Stimulated activated naive CD8-positive, alpha-beta T cell treated with anti-CD3 and anti-CD28 coated beads, Interleukin-15, Interleukin-2, amounts not matched to agents 100 U/mL and 50 U/mL, for 24 hours (primary cell): ENCODE measurements at regions not wholly inside any gene's neighbourhood (a gene's known extent, or its start where the extent isn't known, plus 50 kb on each side); places are given as distances from the start of the nearest gene placed in this dataset.
"Not testable (repeated sequence)": the region's sequence is repeated elsewhere in the genome, so short reads cannot be mapped to it uniquely, and the experiment has no call there.

Experiments used
- ATAC-seq: fragments of 150-1000 bp; cut with Tn5 transposase; one replicate; pipeline ENCODE4 v1.10.0; 2021
- DNase-seq: peaks from one replicate; pipeline ENCODE4 v3.0.0; 2021

DNA sequence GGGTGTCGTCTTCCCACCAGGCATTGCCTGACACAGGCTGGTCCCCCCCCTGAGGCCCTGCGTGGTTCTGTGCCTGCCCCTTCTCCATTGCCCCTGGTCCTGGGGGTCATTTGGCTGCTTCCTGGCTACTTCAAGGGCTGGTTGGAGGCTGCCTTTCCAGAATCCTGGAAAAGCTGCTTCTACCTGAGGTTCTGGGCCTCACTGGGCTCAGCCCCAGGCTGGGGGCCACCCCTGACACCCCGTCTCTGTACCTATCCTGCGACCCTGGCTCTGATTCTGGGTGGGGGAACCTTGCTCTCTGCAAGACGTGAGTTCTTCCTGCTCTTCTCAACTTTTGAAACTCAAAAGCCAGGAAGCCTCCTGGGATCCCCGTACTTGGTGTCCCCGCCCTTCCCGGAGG, 149.3 kb upstream of the PTPN1 start:
- DNase-seq (no peak), ATAC-seq (no peak)

DNA sequence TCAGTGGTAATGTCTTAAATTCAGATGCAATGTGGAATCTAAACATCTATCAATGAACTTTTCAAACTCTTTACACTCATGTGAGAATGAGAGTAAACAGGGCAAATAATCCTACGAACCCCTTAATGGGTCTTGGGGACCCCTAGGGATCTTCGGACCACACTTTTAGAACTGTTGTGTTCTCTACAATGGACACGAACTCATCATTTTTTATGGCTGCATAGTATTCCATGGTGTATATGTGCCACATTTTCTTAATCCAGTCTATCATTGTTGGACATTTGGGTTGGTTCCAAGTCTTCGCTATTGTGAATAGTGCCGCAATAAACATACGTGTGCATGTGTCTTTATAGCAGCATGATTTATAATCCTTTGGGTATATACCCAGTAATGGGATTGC, 148.0 kb upstream of the PTPN1 start:
- not testable (repeated sequence) for DNase-seq, ATAC-seq

DNA sequence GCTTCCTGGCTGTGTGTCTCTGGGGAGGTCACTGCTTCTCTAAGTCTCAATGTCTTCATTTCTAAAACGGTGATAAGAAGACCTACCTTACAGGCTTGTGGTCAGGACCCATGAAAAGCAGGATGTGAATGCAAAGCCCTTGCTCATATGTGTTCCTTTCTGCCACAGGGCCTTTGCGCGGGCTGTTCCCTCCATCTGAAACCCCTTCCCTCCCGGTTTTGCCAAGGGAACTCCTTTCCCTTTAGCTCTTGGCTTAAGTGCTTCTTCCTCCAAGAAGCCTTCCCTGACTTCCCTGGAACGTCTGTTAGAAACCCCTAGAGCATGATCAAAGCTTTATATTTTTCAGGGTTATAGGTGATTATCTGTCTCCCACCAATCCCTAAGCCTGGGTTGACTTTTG, 147.2 kb upstream of the PTPN1 start:
- DNase-seq = no peak

DNA sequence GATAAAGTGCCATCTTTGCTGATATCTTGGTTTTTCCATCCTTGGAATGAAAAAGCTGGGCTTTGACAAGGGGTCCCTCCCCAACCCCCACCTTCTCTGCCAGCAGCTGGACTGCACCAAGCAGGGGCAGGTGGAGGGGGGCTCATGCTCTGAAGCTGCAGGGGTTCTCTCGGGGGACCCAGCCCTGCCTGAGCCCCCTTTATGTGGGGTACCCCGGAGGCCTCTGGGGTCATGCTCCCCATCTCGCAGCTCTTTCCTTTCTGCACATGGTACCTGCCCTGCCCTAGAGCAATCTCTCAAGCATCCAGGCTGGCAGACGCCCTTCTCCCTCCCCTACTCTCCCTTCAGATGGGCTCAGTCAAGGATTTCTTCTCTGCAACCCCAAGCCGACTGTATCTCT, 146.7 kb upstream of the PTPN1 start:
- ATAC-seq = no peak
- DNase-seq = no peak

More for the DNA sequence above, 147.2 kb upstream of the PTPN1 start:
- no peak for ATAC-seq

DNA sequence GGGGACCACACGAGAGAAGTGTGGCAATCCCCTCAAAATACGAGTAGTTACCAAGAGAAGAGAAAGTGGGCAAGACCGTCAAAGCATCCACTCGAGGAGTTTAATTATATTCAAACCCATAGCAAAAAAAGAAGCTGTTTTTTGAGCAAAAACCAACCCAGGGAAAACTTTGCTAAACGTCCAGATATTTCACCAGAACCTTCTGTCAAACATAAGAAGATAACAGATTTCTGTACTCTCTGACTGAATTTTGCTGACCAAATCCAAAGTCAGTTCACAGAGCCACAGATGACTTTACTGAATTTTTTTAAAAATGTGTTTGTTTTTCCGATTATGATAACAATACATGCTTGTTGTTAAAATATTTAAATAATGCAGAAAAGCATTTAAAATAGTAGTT, 145.6 kb upstream of the PTPN1 start:
- DNase-seq (no peak), ATAC-seq (no peak)

DNA sequence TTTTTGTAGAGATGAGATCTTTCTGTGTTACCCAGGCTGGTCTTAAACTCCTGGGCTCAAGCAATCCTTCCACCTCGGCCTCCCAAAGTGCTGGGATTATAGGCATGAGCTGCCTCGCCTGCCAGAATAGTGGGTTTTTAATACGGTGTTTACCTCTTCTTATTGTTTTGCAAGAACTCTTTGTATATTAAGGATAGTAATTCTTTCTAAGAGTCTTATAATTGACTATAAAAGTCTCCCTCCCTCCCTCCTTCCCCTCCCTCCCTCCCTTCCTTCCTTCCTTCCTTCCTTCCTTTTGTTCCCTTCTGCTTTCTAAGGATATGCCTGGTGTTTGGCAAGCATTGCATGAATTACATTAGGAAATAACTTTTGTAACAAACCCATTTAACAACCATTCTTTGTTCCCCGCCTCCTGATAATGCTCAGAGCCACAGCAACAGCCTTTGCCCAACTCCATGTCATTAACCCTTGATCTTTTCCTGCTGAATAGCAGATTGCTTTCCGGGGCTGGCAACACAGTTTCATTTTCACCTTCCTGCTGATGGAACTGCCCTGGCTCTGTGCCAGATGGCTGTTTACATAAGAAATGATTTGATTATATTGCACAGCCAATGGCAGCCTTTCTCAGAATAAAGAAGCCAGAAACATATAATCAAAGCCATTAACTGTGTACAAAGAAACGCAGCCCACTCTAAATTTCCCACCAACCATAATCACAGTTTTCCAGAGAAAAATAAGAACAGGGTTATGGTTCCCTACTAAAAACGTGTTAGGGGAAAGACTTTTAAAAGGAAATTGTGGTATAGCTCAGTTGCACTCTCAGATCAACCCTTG, 143.7 kb upstream of the PTPN1 start:
- DNase-seq (no peak), ATAC-seq (no peak)

DNA sequence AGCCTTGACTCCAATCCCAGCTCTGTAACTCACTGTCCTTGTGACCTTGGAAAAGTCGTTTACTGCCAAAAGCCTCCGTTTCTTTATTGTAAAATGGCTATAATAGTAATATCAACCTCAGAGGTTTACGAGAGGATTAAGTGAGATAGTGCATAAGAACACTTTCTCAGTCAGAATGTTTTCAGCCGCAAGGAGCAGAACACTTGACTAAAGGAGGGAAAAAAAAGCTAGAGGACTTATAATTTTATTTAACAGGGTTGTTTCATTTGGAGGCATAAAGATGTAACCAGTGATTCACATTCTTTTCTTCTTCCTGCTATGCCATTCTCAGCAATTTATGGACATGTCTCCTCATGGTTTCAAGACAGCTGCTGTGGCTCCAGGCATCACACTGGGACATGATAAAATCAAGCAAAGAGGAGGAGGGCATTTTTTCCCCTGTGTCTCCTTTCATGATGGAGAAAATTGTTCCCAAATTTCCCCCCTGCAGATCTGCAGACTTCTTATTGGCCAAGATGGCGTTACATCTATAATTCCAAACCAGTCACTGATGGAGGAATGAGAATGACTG, 143.0 kb upstream of the PTPN1 start:
- ATAC-seq = no peak

DNA sequence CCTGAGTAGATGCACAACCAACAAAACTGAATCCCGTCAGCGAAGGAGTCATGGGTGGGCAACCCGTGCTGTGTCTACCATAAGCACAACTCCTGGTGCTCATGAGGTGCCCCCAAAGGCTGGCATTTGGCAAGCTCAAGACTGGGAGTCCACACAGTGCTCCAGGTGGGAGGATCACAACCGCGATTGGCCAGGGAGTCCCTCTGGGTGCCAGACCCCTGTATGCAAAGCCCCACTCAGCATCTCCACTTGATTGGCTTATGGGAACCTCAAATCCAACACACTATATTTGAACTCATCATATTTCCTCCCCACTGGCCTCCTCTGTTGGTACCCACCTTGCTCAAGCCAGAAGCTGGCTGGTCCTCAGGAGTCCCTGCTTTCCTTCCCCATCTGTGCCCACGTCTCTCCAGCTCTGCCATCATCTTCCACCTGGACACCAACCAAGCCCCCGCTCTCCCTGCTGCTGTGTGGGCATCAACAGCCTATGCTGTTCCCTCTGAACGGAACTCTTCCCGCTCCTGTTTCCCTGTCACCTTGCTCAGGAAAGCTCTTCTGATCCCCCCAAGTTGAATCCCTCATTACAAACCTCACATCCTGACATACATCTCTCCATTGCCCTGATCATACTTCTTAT, 142.3 kb upstream of the PTPN1 start:
- ATAC-seq = no peak
- DNase-seq = no peak

More for the DNA sequence above, 143.0 kb upstream of the PTPN1 start:
- no peak for DNase-seq

DNA sequence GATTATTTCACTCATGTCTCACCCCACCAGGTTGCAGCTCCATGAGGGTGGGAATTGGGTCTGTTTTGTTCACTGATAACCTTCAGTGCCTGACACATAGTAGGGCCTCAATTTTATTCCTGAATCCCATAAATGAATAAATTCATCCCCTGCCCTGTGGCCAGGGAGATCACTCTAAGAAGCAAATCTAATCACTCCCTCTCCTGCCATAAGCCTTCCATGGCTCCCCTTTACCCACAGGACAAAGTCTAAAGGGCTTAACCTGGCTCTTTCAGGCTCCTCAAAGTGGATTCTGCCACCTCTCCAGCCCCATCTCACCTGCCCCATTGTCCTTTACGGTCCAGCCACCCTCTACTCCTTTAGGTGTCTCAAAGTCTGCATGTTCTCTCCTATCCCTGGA, 141.8 kb upstream of the PTPN1 start:
- ATAC-seq = no peak
- DNase-seq = no peak

DNA sequence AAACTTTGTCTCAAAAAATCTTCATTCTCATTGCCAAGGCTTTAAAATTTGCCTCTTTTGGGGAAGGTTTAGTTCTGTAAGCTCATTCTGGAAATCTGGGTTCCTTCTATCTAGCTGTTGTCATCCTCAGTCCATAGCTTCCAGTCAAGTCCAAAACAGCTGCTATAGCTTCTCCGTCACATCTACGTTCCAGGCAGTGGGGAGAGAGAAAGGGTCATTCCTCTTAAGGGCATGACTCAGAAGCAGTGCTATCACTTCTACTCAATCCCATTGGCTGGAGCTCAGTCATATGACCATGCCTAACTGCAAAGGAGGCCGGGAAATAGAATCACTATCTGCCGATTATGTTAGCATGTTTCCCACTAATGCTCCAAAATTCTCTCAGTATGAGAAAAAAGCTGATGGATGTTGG, 141.4 kb upstream of the PTPN1 start:
- DNase-seq (no peak), ATAC-seq (no peak)

DNA sequence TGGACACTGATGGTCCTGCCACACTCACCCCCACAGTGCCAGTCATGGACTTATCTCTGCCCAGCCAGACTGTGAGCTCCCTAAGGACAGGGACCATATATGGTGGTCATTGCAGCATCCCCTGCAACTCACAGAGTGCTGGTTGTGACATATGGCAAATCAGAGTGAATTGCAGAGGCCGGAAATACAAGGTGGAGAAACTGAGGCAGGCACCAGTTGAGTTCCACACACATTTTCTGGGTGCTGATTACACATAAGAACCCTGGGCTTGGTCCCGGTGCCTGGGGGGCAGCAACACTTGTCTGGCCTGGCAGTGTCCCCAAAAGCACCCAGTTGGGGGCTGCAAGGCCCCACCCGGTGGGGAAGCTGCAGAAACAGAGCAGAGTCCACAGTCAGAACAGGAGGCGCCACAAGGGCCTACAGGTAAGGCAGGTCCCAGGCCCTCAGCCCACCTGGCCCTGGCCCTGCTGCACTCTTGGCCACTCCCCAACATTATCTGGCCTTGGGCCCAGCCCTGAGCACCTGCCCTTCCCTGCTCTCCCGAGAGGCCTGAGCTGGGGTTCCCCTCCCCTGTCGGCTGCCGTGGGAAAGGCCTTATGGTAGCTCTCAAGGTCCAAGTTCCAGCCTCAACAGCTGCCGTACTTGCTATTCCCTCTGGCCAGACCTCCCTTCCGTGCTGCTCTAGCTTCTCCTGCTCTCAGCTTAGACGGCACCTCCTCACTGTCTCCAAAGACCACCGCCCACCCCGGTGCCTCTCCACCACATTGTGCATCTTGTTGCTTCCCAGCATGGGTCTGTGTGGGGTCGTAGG, 140.8 kb upstream of the PTPN1 start:
- no peak for ATAC-seq
- no peak for DNase-seq

DNA sequence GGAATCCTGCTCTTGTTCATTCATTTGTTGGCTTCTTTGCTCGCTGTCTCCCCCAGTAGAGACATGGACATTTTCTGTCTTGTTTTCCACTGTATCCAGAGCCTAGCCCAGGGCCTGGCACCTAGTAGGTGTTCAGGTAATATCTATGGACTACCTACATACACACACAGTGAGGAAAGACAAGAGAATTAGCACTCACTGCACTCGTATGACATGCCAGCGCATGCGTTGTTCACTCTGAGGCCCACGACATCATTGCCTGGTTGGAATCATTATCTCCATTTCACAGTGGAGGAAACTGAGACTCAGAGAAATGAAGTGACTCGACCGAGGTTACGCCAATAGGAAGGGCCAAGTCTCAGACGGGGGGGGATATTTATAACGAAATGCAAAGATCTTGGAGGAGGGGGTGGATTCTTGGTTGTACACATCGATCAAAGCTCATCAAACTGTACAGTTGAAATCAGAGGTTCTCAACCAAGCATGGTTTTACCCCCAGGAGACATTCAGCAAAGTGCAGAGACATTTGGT, 140.1 kb upstream of the PTPN1 start:
- ATAC-seq (no peak), DNase-seq (no peak)

DNA sequence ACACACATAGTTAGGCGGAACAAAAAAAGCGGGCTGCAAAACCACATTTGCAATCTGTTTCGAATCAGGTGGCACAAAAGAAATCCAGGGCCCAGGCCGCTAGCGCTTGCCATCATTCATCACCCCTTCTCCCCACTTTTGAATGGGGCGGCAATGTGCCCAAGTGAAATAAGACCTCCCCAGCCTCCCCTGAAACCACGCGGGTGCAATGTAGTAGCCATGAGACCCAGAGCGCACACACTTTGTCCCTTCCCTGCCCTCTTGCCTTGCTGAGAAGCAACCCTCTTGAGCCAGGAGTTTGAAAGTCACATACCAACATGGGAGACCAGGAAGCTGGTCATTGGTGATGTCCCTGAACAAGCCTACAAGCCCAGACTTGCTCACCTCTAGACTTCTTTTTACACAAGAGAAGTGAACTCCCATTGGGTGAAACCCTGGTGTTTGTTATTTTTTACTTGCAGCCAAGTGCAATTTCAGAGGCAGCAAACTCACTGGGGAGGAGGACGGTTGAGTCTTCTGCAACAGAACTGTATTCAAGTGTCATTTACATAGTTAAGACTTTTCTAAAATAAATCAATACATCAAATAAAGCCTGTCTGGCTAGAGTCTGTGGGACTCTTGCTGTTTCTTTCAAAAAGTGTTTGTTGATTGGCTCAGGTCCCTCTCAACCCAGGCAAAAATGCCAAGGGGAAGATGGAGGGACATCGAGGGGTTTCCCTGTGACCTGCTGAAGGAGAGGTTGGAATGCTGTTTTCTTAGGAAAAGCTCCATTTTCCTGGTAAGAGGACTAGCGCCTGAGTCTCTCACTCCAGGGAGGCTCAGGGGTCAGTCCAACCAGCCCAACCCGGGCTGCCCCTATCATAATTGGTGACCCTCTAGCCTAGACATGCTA, 138.1 kb upstream of the PTPN1 start:
- DNase-seq = no peak
- no peak for ATAC-seq

DNA sequence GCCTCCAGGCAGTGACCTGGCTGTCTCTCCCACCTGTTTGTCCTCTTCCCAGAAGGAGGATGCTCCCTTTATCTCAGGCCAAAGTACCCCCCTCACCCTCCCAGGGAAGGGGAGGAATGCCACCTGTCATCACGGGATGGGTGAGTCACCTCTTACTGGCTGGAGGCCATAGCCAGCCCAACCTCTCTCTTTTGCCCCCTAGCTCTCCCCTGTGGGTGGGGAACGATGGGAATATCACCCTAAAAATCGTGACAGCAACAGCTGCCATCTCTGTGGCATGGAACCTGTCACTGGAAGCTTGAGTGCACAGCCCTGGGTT, 137.5 kb upstream of the PTPN1 start:
- ATAC-seq (no peak), DNase-seq (no peak)

DNA sequence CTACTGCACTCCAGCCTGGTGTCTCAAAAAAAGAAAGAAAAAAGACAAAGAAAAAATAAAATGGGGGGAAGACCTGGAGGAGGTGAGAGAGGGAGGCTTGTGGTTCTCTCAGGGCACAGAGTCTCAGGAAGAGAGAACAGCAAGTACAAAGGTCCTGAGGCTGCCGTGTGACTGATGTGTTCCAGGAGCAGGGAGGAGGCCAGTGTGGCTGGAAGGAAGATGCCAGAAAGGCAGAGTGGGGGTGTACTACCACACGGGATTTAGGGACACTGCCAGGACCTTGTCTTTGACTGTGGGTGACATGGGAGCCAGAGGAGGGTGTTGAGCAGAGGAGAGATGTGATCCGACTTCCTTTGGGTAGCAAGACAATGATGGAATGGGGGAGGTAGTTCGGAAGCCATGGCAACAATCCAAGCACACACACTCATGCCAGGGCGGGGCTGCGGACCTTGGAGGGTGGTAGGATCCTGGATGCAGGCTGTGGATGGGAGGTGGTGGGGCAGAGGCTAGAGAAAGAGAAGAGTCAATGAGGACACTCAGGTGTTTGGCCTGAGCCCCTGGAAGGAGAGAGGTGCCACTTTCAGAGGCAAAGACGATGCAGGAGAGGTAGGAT, 136.4 kb upstream of the PTPN1 start:
- DNase-seq (no peak), ATAC-seq (no peak)

DNA sequence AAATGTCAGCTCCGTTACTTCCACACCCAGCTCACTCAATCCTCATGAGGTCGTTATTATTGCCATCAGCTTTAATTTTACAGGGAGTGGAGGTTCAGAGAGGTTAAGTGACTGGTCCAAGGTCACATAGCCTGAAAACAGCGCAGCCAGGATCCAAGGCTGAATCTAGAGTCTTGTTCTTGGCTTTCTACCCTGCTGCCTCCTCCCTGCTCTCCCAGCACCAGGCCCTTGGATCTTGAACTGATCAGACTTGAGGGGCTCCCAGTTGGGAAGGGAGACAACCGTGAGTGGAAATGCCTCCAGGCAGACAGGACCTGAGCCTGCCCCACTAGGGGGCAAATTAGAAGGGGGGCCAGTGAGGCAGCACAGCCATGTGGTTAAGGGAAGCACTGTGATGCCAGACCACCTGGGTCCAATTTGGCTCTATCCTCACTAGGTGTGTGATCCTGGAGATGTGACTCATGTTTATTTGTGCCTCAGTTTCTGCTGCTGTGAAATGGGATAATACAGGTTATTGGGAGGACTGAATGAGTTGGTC, 135.6 kb upstream of the PTPN1 start:
- DNase-seq (no peak), ATAC-seq (no peak)

DNA sequence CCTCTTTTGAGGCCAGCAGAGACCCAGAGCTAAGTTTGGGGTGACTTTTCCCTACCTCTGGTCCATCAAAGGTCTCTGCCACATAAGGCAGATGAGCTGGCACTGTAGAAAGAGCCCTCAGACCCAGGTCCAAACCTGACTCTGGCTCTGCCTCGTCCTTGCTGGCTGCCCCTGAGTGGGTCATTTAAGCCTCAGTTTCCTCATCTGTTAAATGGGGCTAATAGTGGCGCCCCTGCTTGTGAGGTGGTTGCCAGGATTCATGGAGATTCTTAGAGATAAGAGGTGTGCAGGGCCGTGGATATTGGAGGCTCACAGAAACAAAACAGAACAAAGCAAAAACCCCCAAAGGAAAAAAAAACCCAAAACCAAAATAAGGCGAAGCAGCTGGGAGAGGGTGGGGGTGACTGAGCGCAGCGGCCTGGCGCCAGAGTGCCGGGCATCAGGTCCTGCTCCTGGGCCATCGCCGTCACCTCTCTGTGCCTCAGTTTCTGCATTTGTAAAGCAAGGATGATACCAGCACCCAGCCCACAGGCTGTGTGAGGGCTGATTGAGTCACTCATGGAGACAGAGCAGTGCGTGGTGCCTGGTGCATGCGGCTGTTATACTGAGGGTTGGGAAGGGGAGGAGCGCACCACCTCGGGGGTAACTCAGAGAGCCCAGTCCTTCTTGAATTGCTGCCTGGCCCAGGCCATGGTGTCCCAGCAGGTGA, 133.8 kb upstream of the PTPN1 start:
- DNase-seq = no peak
- peak; percentile 29 for ATAC-seq

DNA sequence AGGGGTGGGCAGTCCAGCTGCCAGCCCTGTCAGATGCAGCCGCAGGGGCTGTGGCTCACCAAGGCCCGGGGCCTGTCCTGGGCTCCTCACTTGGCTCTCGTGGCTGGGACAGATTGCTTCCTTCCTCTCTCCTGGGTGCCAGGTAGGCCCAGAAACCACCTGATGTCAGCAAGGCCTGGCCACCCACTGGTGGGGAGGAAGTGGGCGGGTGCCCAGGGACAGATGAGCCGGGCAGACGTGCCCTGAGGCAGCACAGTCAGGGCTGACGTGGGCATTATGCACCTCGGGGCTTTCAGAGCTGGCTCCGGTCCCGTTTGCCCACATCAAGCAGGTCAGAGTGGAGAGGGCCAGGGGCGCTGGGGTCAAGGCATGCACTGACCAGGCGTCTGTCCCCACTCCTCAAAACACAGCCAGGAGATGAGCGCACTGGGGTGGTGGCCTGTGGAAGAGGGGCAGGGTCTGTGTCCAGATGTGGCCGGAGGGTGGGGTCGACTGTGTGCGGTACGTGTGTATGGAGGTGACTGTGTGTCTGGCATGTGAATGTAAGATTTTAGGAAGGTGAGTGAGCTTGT, 133.2 kb upstream of the PTPN1 start:
- DNase-seq (no peak), ATAC-seq (peak; percentile 14)

DNA sequence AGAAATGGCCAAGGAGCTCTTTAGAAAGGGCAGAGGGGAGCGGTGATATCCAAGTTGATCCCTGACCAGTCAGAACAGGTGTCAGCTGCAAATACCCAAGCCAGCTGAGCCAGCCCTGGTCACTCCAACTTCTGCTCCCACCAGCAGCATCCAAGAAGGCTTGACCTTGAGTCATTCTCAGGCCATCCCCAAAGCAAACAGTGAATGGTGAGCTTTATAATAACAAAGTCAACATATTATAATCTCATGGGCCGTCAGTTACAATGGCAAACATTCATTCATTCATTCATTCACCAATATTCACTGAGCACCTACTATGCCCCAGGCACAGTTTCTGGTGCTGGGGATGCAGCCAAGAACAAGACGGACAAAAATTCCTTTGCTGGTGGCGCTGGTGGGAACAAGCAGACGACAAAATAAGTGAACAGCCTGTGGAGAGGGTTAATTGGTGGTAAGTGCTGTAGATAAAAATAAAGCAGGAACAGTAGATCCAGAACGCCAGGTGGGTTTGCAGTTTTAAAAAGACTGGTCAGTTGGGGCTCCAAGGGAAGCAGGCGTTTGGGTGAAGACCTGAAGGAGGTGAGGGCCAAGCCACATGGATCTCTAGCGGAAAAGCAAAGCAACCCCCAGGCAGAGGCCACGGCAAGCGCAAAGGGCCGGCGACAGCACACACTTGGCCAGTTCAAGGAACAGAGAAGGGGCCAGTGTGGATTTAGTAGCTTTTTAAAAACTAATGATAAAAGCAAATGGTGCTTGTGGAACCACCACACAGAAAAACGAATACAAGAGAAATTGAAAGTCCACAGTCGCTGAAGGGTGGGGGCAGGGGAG, 131.8 kb upstream of the PTPN1 start:
- ATAC-seq (no peak), DNase-seq (no peak)
